Right lobe of liver (tissue), 4 donors: ENCODE measurements at regions not wholly inside any gene's neighbourhood (a gene's known extent, or its start where the extent isn't known, plus 50 kb on each side); places are given as distances from the start of the nearest gene placed in this dataset.

Source experiments
- POLR2A ChIP-seq: fragments of 450-650 bp; IDR thresholded peaks from one replicate; pipeline ENCODE4 v1.6.1; 2017; ENCODE audit warnings: antibody characterized with exemption, mild to moderate bottlenecking
- TF ChIP-seq, protein P1 (sequence below), 4 donors: fragments of 200-600 bp in 3 of 4; fragments of 450-650 bp in 1 of 4; IDR thresholded peaks; one replicate each; pipeline versions ENCODE4 v1.5.1 to v1.8.0; 2016 to 2022; ENCODE audit warnings: antibody characterized with exemption in 4 of 4, mild to moderate bottlenecking in 2 of 4
- donor health status: DM: no; HTN: no; CAD: no.
- donor health status: DM: no; HTN: no; CAD: no.
- donor health status: DM: no; HTN: yes; CAD: no.

DNA sequence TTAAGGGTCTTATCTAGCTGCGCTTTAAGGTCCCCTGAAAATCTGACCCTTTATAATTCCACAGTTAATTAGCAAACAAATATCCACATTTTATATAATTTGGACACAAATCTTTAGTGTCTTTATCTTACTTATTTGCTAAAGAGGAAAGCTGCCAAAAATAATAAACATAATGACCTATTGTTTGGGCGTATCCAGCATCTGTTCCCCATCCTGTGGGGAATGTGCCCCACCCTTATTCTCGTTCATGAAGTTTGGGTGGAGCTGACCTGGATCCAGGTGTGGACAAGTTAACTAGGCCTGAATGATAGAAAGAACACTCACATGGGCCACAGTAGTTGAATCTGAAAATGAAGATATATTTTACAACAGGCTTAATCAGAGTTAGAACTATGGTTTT lies 218.3 kb downstream of the CRPPA start:
- TF ChIP-seq, protein P1, sequence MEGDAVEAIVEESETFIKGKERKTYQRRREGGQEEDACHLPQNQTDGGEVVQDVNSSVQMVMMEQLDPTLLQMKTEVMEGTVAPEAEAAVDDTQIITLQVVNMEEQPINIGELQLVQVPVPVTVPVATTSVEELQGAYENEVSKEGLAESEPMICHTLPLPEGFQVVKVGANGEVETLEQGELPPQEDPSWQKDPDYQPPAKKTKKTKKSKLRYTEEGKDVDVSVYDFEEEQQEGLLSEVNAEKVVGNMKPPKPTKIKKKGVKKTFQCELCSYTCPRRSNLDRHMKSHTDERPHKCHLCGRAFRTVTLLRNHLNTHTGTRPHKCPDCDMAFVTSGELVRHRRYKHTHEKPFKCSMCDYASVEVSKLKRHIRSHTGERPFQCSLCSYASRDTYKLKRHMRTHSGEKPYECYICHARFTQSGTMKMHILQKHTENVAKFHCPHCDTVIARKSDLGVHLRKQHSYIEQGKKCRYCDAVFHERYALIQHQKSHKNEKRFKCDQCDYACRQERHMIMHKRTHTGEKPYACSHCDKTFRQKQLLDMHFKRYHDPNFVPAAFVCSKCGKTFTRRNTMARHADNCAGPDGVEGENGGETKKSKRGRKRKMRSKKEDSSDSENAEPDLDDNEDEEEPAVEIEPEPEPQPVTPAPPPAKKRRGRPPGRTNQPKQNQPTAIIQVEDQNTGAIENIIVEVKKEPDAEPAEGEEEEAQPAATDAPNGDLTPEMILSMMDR (IDR thresholded peaks at IDR 0.05), result no peak
- no peak for TF ChIP-seq POLR2A
